OCI-LY3 (cell line): ENCODE measurements at regions not wholly inside any gene's neighbourhood (a gene's known extent, or its start where the extent isn't known, plus 50 kb on each side); places are given as distances from the start of the nearest gene placed in this dataset.

Experiments used
- H2AFZ ChIP-seq: fragments of 200-600, 300-600 bp; shearing (Covaris generic); 2 replicates; pipeline ENCODE4 v1.6.0; 2014; ENCODE audit warnings: antibody characterized with exemption, low read depth, low read length
- H3K27ac ChIP-seq: fragments of 200-600, 300-600 bp; sonication (generic); 2 replicates; pipeline ENCODE4 v1.5.1; 2014; ENCODE audit warnings: mild to moderate bottlenecking, low read length, moderate library complexity, mixed read lengths
- H3K27me3 ChIP-seq: fragments of 200-600, 300-600 bp; sonication (generic); 2 replicates; pipeline ENCODE4 v1.6.1; 2014; ENCODE audit warnings: low read depth, low read length, mixed read lengths
- H3K36me3 ChIP-seq: fragments of 200-600, 300-600 bp; sonication (generic); replicated peaks from 2 replicates; pipeline ENCODE3; 2014; ENCODE audit warnings: low read depth, low read length, mixed read lengths
- H3K4me1 ChIP-seq: fragments of 300-600, 200-600 bp; sonication (generic); 2 replicates; pipeline ENCODE4 v1.6.1; 2014; ENCODE audit warnings: low read length, mixed read lengths
- H3K4me2 ChIP-seq: fragments of 200-600, 300-600 bp; sonication (generic); 2 replicates; pipeline ENCODE4 v1.6.1; 2014; ENCODE audit warnings: low read length, mixed read lengths
- H3K4me3 ChIP-seq: fragments of 300-600, 200-600 bp; sonication (generic); 2 replicates; pipeline ENCODE4 v1.5.1; 2014; ENCODE audit warnings: antibody characterized with exemption, mild to moderate bottlenecking, low read length, moderate library complexity
- H3K79me2 ChIP-seq: fragments of 300-600, 200-600 bp; shearing (Covaris generic); 2 replicates; pipeline ENCODE4 v1.6.1; 2014; ENCODE audit warnings: mild to moderate bottlenecking, low read length, mixed read lengths
- H3K9ac ChIP-seq: fragments of 300-600, 200-600 bp; shearing (Covaris generic); 2 replicates; pipeline ENCODE4 v1.6.0; 2014; ENCODE audit warnings: mild to moderate bottlenecking, low read length, moderate library complexity
- H3K9me3 ChIP-seq: fragments of 200-600, 300-600 bp; shearing (Covaris generic); 2 replicates; pipeline ENCODE4 v1.6.1; 2014; ENCODE audit warnings: low read length, mixed read lengths; ENCODE audit not compliant: insufficient read depth
- H4K20me1 ChIP-seq: fragments of 200-600, 300-600 bp; sonication (generic); 2 replicates; pipeline ENCODE4 v1.6.1; 2016; ENCODE audit warnings: low read length, mixed read lengths; ENCODE audit not compliant: insufficient read depth
- CTCF ChIP-seq: fragments of 200-600, 300-600 bp; sonication (generic); IDR thresholded peaks from 2 replicates; pipeline ENCODE4 v1.5.1; 2014; ENCODE audit warnings: antibody characterized with exemption, low read length, low read depth
- EZH2phosphoT487 ChIP-seq: fragments of 200-600 bp; shearing (Covaris generic); IDR thresholded peaks from 2 replicates; pipeline ENCODE4 v1.6.1; 2018; ENCODE audit warnings: antibody characterized with exemption, mixed run types, low read depth

GRCh38 chr5:159560088-159560487 is 229.8 kb upstream of the IL12B start:
- Histone ChIP-seq H3K27ac (no peak overlapping the region), H3K9ac (no peak overlapping the region), H3K4me3 (no peak overlapping the region), H3K4me1 (no peaks in the 10 kb centered on the region), H3K27me3 (no peaks in the 10 kb centered on the region), H3K79me2 (no peaks in the 10 kb centered on the region), H3K36me3 (peaks cover 7% of the 10 kb centered on the region), H2AFZ (no peak overlapping the region), H3K9me3 (no peaks in the 10 kb centered on the region), H4K20me1 (no peaks in the 10 kb centered on the region), H3K4me2 (no peak overlapping the region)
- TF ChIP-seq CTCF (no peak), EZH2phosphoT487 (no peak)

GRCh38 chr5:159564031-159564430 is 233.7 kb upstream of the IL12B start:
- Histone ChIP-seq H3K9ac (no peak overlapping the region), H2AFZ (no peak overlapping the region), H3K4me1 (no peaks in the 10 kb centered on the region), H3K4me2 (no peak overlapping the region), H3K27ac (no peak overlapping the region), H3K4me3 (no peak overlapping the region), H3K36me3 (peaks cover 4% of the 10 kb centered on the region), H3K79me2 (no peaks in the 10 kb centered on the region), H3K27me3 (no peaks in the 10 kb centered on the region), H4K20me1 (no peaks in the 10 kb centered on the region), H3K9me3 (no peaks in the 10 kb centered on the region)
- TF ChIP-seq EZH2phosphoT487: no peak
- TF ChIP-seq CTCF: no peak

- Histone ChIP-seq H3K27me3 (no peaks in the 10 kb centered on the region), H3K27ac (no peak overlapping the region), H3K4me2 (no peak overlapping the region), H3K4me3 (no peak overlapping the region), H3K9me3 (no peaks in the 10 kb centered on the region), H2AFZ (no peak overlapping the region), H3K36me3 (peaks cover 2% of the 10 kb centered on the region), H4K20me1 (no peaks in the 10 kb centered on the region), H3K79me2 (no peaks in the 10 kb centered on the region), H3K9ac (no peak overlapping the region), H3K4me1 (no peaks in the 10 kb centered on the region)
- TF ChIP-seq CTCF (no peak), EZH2phosphoT487 (no peak)
Observed at GRCh38 chr5:159566832-159567231, 236.5 kb upstream of the IL12B start.

DNA sequence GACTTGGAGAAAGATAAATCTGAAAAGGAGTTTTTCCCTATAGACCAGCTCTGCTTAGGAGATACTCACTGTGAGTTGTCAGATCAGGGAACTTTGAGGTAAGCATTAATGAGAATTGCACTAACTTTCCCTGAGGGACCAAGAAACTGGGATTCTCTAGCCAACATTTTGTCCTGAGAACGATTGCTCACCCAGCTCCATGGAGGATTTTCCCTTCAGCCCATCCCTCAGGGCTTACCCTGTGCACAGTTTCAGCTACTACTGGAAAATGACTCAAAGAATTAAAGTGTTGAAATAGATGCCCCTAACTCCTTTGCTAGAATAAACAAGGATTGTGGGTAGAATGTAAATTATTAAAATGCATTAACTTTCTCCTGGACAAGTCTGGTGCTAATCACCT is 237.2 kb upstream of the IL12B start:
- no peaks in the 10 kb centered on the region for H4K20me1 ChIP-seq
- H3K4me3 ChIP-seq: no peak overlapping the region
- no peak overlapping the region for H2AFZ ChIP-seq
- H3K27ac ChIP-seq: no peak overlapping the region
- H3K4me2 ChIP-seq: no peak overlapping the region
- TF ChIP-seq CTCF (no peak), EZH2phosphoT487 (no peak)
- H3K9ac ChIP-seq: no peak overlapping the region
- no peaks in the 10 kb centered on the region for H3K4me1 ChIP-seq
- no peaks in the 10 kb centered on the region for H3K36me3 ChIP-seq
- H3K27me3 ChIP-seq: no peaks in the 10 kb centered on the region
- H3K9me3 ChIP-seq: no peaks in the 10 kb centered on the region
- no peaks in the 10 kb centered on the region for H3K79me2 ChIP-seq
